GM19324 (cell line): ENCODE measurements at regions not wholly inside any gene's neighbourhood (a gene's known extent, or its start where the extent isn't known, plus 50 kb on each side); places are given as distances from the start of the nearest gene placed in this dataset.

Experiments
- ATAC-seq: cut with Tn5 transposase; IDR thresholded peaks from one replicate; pipeline ENCODE4 v1.9.1; 2021; ENCODE audit warnings: mild to moderate bottlenecking, moderate library complexity; ENCODE audit not compliant: unreplicated experiment, low FRiP score

DNA sequence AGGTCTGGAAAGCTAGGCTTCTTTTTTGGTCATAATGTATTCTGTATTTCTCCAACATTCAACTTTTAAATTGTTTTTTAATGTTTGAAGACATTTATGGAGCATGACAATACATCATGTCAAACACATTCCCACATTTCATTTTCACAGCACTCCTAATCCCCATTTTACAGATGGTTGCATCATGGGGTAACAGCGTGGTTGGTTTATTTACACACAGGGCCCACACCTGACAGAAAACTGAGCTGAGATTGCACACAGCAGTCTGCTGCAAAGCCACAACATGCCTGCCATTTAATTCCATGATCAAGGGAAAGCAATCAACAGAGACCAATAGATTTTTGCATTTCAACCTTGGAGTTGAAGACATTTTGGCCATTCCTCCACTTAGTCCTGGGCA lies 335.7 kb upstream of the MGAT5 start:
- ATAC-seq = no peak

DNA sequence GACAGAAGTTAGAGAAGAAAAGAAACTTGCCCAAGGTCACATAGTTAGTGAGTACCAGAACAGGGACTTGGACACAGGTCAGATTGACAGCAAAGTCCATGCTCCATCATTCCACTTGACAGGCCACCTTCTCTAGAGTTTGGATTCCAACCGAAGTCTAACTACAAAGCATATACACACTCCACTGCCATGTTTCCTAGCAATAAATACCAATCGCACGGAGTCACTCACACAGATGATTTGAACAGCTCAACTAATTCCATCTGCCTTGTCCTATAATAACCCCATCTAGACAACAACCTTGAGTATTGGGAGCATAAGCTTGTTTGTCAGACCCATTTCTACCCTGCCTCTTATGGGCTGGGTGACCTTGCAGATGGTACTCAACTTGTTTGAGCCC lies 334.6 kb upstream of the MGAT5 start:
- ATAC-seq = no peak

DNA sequence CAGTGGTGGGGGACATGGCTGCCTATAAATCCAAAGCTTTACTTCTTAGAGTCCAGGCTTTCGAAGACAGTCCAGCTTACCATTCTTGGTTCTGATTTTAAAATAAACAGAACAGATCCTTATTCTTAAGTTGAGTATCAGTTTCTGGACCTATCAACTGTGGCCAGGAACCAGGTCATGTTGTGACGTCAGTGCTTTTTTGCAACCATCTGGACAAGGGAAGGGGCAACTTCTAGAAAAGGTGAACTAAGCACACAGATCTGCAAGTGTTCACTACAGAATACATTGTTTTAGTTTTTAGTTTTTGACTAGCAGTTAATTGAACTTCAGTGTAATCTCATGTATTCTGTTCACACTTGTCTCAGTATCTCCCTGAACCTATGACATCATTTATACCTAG lies 326.0 kb upstream of the MGAT5 start:
- ATAC-seq = no peak

DNA sequence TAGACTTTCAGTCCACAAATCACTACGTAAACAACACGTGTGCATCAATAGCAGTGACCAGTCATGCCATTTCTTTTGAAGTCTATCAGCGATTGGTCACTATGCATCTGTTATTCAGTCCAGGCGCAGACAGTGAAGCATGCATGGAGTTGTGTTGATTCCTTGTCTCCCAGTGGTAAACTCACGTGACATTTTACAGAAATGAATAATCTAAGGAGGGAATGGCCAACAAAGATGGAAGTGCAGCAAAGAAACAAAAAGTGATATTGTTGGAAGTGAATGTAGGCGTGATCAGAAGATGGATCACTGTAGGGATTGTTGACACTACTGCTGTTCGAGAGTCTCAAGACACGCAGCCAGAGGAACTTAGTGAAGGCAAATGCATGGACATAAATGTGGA lies 317.8 kb upstream of the MGAT5 start:
- ATAC-seq = no peak

DNA sequence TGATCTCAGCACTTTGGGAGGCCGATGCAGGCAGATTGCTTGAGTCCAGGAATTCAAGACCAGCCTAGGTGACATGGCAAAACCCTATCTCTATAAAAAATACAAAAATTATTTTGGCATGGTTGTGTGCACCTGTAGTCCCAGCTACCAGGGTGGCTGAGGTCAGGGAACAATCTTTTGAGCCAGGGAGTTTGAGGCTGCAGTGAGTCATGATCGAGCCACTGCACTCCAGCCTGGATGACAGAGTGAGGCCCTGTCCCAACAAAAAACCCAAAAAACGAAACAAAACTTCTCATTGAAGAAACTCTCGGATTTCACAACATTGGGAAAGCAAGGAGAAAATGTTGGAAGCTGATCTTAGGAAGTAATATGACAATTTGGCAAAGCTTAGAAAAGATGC lies 317.3 kb upstream of the MGAT5 start:
- ATAC-seq = no peak

DNA sequence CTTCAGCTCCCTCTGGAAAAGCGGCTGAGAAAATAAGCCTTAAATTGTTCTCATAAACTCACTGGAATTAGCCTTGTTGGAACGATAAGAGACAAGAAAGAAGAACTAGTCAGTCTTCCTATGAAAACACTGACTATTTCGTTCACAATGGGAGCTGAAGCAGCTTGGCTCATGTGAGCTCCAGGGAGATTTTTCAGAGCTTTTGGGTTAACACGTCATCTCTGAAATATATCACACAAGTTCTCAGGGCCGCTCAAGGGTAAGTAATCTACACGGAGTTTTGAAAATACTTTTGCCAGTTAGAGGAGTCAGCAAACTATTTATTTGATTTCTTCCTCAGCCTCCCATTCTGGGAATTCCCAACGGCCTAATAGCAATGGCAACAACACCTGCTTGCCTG lies 316.2 kb upstream of the MGAT5 start:
- ATAC-seq = no peak

DNA sequence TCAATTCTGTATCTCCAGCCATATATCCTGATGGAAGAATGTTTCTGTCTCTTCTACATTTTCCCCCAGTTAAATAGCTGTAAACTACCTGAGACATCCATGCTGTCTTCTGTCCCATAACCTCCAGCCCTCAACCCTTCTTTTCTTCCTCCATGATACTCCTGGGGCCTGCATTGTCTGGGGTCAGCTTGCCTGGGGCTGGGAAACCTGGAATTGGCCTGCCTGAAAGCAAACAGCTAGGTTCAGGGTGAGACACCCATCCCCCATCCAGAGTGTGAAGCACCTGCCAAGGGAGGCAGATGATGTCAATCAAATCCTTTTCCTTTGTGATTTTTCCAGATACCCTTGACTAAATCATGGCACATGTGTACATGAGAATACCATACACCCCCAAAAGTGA lies 313.7 kb upstream of the MGAT5 start:
- no peak for ATAC-seq

DNA sequence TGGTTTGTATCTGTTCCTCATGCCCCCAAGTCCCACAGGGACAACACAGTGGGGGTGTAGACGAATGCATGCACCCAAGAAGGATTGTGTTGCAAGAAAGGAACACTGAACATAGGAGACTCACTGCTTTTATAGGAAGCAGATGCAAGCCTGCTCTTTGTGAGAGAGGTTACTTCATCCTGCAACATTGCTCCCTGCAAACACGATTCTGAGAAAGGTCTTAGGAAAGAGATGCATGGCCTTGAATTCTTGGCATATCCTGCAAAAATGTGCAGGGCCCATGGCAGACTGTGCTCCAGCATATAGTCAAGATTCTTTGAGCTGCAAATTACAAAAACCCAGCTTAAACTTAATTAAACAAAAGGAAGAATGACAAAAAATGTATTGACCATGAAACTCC lies 312.2 kb upstream of the MGAT5 start:
- ATAC-seq = no peak

DNA sequence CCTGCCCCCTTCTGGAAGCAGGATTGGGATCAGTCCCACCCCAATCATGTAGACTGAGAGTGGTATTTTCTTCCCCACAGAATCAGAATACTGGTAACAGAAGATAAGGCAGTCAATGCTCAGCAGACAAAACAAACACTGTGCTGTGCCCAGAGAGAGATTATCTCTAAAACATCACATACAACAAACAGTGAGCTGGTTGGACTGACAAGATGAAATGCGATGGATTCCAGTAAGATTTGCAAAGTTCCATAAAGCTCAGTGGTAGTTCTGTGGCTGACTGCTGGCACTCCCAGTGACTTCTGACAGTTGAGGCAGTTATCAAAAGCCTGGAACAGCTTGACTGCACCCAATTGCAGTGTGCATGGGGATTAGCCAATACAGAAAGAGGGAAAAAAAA lies 311.5 kb upstream of the MGAT5 start:
- ATAC-seq = no peak

DNA sequence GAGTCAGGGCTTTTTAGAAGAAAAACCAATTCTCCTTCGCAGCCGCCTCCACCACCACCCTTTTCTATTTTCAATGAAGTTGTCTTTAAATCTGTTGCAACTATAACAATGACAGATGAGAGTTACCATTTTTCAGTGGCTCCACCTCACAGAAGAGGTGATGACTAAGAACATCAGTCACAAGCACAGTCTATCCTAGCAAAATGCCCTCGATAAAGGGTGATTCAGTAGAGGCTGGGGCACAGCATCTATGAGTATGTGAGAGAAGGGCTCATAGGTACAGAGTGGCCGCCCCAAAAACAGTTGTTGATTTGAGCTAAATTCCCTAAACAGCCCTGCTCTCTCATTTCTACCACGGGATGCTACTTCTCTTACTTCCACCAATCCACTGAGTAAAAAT lies 310.8 kb upstream of the MGAT5 start:
- no peak for ATAC-seq

DNA sequence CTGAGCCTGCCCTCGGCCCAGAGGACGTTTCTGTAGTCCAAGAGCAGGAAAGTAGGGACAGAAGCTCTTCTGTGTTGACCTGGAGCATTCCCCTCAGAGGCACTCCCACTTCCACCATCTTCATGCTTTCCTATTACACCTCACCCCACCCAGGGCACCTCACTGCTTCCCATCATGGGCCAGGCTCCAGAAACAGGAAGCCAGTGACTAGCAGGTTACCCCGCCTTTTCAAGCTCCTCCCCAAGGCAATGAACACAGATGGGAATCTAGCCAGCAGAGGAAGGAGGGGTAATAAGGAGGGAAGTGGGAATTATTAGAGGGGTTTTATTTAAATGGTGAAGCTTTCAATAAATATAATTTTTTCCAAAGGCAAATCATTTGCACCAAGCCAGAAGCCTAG lies 308.8 kb upstream of the MGAT5 start:
- ATAC-seq = no peak

DNA sequence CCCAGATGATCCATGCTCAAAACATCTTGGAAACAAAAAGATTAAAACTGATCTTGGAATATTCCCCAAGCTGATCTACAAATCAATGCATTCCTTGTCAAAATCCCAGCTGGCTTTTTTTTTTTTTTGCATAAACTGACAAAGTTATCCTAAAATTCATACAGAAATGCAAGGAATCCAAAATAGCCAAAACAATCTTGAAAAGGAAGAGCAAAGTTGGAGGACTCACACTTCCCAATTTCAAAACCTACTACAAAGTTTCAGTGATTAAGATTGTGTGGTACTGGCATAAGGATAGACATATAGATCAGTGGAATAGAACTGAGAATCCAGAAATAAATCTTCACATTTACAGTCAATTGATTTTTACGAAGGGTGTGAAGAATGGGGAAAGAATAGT lies 306.8 kb upstream of the MGAT5 start:
- ATAC-seq = no peak

DNA sequence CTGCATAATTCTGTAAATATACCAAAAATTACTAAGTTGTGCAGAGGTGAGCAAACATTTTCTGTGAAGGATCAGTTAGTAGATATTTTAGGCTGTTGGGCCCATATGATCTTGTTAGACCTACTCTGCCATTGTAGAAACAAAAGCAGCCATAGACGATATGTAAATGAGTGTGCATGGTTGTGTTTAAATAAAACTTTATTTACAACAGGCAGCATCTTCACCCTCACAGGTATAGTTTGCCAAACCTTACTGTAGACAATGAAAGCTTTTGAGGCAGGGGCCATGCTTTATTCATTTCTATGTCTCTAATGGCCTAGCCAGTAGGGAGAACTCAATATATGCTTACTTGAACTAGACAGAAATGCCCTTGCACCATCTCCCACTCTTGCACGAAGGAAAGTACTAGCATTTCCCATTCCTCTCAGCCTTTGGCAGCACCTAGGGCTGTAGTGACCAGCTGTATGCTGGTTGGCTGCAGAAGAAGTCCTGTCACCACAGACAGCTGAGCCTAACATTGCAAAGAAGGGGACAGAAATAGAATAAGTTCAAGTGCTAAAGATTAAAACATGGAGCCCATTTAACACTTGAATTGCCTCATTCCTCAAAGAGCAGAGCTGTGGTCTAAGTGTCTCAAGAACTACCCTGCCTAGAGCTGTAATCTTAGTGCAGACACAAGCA lies 305.1 kb upstream of the MGAT5 start:
- ATAC-seq = no peak

DNA sequence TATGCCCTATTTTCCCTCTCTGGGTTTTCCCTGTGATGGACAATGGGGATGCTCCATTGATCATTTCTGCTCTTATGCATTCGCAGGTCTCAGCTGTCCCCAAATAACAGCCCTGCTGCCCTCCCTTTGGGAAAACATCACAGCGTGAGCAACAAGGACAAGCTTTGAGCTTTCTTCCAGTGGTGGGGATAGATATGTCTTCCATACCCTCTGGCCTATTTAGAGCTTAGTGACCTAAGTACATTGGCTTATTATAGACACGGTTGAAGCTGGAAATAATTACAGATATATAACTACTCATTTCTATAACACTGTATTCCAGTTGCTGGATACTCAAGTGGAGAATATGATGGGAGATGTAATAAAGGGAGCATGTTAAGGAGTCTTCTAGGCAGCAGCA lies 304.3 kb upstream of the MGAT5 start:
- ATAC-seq = no peak

DNA sequence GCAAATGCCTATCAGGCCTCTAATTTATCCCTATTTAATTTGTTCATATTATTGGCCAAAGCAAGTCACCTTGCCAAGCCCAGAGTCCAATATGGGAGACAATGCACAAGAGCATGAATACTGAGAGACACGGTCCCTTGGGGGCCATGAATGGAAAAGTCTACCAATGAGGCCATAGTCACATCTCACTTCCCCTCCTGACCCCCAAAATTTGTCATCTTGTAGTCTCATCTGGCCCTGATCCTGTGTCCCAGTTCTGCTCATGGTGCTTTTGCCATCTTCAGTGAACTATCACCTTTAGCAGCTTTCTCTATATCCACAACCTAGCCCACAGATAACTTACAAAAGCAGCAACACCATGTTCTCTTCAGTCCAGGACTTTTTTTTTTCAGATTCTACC lies 302.7 kb upstream of the MGAT5 start:
- no peak for ATAC-seq

DNA sequence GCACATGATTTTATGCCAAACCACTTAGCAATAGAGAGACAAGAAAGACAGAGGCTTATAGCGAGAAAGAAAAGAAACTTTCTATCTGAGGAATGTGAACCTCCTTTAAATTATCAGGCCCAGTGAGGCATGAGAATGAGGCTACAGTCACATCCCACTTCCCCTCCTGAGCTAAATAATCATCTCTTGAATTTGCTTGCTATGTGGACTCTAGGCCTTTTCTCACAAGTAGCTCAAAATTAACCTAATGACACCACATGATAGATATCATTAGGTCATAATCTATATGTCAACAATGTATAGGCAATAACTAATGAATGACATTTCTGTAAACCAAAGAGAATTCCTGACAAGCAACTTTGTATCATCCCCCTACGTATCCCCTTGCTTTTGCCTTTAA lies 301.5 kb upstream of the MGAT5 start:
- no peak for ATAC-seq

DNA sequence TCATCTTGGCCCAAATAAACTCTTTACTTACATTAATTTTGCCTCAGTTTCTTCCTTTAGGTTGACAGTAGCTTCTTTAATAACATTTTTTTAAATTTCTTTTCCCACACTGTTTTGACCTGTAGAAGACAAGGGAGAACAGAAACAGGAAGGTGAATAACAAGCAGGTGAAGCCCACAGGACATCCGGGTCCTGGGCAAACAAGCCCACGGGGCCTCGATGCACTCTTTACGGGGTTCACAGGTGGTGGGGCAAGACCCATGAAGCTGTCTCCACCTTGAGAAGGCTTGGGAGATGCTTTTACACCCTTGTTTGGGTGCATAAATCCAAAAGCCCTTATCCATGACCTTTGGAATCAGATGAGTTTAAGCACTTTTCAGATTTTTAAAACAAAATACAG lies 301.0 kb upstream of the MGAT5 start:
- ATAC-seq = no peak

DNA sequence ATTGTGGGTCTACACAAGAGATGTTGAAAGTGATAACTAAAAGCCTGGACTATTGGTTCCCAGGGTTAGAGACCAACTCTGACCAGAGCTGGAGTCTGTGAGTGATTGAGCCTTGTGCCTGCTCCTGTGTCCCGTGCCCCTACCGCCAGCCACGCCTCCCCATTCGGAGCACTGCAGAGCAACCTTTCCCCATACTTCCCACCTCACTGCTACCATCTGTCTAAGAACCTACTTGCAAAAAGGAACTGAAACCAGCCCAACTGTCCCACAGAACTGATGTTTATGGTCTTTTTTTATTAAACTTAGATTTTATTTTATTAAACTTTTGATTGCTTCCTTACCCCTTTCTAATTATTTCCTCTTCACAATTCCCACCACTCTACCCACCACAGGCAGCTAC lies 300.3 kb upstream of the MGAT5 start:
- no peak for ATAC-seq

DNA sequence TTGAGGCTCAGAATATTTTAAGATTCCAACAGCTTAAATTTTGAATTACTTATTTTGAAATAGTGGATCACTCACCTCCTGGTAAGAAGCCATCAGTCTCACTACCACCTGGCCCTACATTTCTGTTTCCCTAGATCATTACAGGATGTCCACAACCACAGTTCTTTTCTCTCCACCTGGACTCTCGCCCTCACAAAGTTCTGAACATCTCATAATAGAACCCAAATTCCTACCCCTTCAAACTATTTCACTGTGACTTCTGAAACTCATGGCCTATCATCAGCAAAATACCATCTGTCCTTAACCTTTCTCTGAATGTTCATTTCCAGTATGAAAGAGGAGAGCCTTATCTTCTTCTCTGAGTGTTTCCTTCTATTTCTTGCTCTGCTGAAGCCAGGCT lies 299.2 kb upstream of the MGAT5 start:
- ATAC-seq = no peak

DNA sequence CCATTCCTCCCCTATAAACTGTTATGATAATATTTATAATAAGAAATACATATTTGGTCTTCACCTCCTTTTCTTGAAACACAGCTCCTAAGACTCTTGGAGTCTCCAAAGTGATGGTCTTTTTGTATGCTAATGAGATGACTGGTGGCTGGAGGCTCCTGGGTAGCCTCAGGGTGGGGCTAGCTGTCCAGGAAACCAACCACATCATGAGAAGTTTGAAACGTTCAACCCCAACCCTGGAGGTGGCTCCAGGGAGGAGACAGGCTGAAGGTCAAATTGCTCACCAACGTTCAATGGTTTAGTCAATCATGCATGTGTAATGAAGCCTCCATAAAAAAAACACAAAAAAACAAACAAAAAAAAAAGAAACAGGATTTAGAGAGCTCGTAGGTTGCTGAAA lies 298.7 kb upstream of the MGAT5 start:
- no peak for ATAC-seq

DNA sequence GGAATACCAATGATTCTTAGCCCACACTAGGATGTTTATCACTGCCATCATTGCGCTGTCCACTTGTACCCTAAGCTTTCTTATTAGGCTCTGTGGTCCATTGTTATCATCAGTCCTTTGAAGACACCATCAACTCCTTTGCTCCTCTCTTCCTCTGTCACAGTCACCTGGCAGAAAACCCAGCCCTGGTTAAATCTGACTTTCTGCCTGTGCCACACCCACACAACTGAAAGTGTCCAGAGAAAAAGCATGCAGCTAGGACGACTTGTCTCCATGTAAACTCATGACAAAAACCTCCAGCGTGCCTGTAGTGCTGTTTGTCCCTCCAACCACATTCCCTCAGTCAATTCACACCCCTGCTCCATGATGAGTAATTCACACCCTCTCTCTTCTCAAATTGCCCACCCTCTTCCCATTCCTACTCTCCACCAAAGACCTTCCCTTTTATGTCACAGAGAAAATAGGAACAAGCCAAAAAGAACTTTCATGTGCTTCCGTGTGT lies 297.4 kb upstream of the MGAT5 start:
- no peak for ATAC-seq

DNA sequence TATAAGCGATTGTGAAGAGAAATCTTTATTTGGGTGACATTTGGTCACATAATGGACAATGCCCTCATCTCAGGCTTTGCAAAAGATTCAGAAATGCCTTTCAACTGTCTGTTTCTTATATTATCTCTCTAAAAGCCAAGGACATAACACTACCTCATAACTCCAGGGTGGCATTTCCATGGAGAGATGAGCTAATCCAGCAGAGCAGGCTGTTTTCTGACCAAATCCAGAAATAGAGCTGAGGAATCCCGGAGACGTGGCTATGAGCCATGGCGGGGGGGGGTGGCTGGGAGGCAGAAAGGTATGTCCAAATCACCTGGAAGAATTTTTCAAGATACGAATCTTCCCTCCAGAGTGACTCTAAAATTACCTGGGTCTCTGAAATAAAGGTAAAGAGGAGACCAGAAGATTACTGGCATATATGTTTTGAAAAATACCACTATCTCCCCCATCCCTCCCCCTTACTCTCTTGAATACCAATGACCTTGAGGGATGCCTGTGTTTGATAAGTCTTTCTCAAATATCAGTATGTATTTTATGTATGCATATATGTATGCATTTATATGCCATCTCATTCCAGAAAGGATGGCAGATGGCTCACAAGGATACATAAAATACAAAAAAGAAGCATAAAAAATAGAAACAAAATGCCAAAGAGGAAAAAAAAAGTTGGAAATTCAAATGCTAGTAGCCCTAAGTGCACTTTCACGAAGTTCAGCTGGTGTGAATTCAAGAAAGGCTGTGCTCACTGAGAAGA lies 296.0 kb upstream of the MGAT5 start:
- no peak for ATAC-seq
